ENCODE measurements at regions not wholly inside any gene's neighbourhood (a gene's known extent, or its start where the extent isn't known, plus 50 kb on each side); places are given as distances from the start of the nearest gene placed in this dataset.

DNA sequence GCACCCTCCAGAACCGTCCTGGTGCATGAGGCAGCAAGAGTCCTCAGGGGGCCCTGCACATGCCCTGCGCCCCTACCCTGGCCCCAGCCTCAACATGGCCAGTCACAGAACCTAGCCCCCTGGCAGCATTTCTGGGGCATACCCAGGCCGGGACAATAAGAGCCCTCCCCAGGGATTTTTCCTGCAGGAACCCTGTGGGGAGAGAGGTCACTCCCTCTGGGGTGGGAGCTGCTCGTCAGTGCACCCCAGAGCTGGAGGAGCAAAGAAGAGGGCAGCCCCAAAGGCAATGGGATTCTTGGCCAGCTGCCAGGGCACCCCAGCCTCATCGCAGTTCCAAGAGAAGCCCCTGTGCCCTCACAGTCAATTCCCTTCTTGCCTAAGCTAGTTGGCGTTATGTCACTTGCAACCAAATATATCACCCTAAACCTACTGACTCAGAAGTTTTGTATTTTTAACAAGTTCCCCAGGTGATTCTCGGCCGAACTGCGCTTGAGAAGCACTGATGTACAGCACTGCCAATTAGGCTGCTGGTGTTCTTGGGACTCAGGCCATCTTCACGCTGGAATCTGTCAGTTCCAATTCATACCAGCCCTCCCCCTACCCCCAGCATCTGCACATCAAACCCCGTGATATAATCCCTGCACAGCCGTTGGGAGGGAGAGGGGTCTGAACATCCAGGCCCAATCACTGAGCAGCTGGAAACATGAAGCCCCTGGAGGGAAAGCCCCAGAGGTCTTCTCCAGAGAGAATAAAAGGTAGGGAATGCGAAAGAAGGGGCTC is 87.5 kb upstream of the PRR20G start:
- H3K36me3 ChIP-seq (ENCODE audit: control insufficient read depth, insufficient read depth, low read length, severe bottlenecking) = no peaks in the 10 kb centered on the region
- no peak for DNase-seq (ENCODE audit: low read depth)
- H3K27me3 ChIP-seq (replicated peaks; ENCODE audit: control insufficient read depth, insufficient read depth, low read length) = peaks cover 32% of the 10 kb centered on the region
- H3K9ac ChIP-seq (ENCODE audit: low read length) = no peak overlapping the region
- no peaks in the 10 kb centered on the region for H3K4me1 ChIP-seq (ENCODE audit: control insufficient read depth, insufficient read depth, low read length)
- H3K4me3 ChIP-seq (ENCODE audit: low read length) = no peak overlapping the region
- peaks cover 13% of the 10 kb centered on the region for H3K9me3 ChIP-seq (ENCODE audit: control insufficient read depth, low read length)

DNA sequence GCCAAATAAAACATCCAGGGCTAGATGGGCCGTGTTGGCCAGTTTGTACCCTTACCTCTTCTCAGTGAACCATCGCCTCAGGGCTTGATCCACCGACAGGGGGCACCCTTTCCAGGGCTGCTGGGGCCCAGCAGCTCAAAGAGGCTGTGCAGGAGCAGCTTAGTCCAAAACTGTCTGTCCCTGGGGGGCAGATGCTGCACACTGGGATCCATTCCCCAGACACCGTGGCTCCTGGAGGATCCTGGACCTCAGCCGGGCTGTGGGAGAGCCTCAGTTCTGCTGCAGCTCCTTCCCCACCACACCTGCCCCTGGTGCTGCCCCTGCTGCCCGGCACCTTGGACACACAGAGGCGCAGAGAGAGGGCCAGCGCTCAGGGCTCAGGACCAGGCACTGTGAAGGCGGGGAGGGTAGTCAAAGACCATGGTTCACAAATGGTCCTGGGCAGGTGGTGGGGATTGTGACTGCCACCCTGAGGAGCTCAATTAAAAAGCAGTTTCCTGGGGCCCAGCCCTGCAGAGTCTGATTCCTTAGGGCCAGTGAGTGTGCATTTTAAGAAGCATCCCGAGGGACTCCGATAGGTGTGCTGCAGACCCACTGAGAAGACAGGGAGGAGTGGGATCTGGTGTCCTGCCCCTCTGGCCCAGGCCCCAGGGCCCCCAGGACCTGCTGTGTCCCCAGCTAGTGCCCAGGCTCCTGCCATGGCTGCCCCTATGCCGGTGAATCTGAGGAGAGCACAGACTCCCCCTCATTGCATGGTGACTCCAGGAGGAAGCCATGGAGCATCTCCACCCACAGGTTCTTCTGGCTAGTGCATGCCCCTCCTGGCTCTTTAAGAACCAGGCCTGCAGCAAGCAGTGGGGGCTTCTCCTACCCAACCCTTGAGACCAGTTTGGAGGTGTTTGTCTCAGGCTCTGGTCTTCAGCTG is 86.5 kb upstream of the PRR20G start:
- H3K4me3 ChIP-seq (ENCODE audit: low read length) = no peak overlapping the region
- no peaks in the 10 kb centered on the region for H3K36me3 ChIP-seq (ENCODE audit: control insufficient read depth, insufficient read depth, low read length, severe bottlenecking)
- H3K9me3 ChIP-seq (ENCODE audit: control insufficient read depth, low read length) = peaks cover 13% of the 10 kb centered on the region
- no peaks in the 10 kb centered on the region for H3K4me1 ChIP-seq (ENCODE audit: control insufficient read depth, insufficient read depth, low read length)
- H3K9ac ChIP-seq (ENCODE audit: low read length) = no peak overlapping the region
- DNase-seq (ENCODE audit: low read depth) = no peak
- peaks cover 30% of the 10 kb centered on the region for H3K27me3 ChIP-seq (replicated peaks; ENCODE audit: control insufficient read depth, insufficient read depth, low read length)

DNA sequence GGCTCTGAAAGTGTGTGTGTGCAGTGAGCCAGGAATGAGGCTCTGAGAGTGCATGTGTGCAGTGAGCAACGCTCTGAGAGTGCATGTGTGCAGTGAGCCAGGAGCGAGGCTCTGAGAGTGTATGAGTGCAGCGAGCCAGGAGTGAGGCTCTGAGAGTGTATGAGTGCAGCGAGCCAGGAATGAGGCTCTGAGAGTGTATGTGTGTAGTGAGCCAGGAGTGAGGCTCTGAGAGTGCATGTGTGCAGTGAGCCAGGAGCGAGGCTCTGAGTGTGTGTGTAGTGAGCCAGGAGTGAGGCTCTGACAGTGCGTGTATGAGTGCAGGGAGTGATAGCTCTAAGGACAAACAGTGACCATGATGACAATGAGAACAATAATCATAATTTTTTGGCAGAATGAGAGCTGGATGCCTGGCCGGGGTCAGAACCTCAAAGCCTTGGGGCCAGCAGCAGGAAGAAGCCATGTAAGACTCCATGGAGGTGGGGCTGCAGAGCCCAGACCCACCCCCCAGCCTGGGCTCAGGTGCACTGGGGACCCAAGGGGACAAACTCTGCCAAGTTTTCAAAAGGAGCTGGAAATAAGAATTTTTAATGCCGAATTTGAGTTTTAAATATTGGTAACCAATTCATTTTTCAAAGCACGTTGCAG is 85.7 kb upstream of the PRR20G start:
- Histone ChIP-seq H3K4me3 (ENCODE audit: low read length) (no peak overlapping the region), H3K27me3 (replicated peaks; ENCODE audit: control insufficient read depth, insufficient read depth, low read length) (peaks cover 35% of the 10 kb centered on the region), H3K4me1 (ENCODE audit: control insufficient read depth, insufficient read depth, low read length) (no peaks in the 10 kb centered on the region), H3K9ac (ENCODE audit: low read length) (no peak overlapping the region), H3K36me3 (ENCODE audit: control insufficient read depth, insufficient read depth, low read length, severe bottlenecking) (no peaks in the 10 kb centered on the region), H3K9me3 (ENCODE audit: control insufficient read depth, low read length) (peaks cover 13% of the 10 kb centered on the region)
- no peak for DNase-seq (ENCODE audit: low read depth)

DNA sequence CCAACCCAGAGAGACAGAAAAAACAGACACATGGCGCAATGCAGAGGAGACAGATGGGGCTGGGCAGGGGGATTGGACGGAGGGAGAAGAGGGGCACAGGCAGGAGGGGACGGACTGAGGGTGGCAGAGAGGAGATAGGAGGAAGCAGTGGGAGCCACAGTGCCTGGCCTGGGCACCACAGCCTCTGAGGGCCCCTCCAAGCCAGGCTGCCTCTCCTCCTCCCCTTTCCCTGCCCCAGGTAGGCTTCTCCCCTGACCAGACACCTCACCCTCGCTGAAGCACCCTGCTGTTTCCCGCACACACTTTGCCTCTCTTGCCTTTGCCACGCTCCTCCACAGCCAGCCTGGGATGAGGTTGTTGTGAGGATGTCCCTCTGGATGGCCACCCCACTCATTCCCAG is 84.0 kb upstream of the PRR20G start:
- Histone ChIP-seq H3K9me3 (ENCODE audit: control insufficient read depth, low read length) (peaks cover 13% of the 10 kb centered on the region), H3K27me3 (replicated peaks; ENCODE audit: control insufficient read depth, insufficient read depth, low read length) (peaks cover 50% of the 10 kb centered on the region), H3K4me3 (ENCODE audit: low read length) (no peak overlapping the region), H3K4me1 (ENCODE audit: control insufficient read depth, insufficient read depth, low read length) (no peaks in the 10 kb centered on the region), H3K9ac (ENCODE audit: low read length) (no peak overlapping the region), H3K36me3 (ENCODE audit: control insufficient read depth, insufficient read depth, low read length, severe bottlenecking) (no peaks in the 10 kb centered on the region)
- DNase-seq (ENCODE audit: low read depth) = no peak

DNA sequence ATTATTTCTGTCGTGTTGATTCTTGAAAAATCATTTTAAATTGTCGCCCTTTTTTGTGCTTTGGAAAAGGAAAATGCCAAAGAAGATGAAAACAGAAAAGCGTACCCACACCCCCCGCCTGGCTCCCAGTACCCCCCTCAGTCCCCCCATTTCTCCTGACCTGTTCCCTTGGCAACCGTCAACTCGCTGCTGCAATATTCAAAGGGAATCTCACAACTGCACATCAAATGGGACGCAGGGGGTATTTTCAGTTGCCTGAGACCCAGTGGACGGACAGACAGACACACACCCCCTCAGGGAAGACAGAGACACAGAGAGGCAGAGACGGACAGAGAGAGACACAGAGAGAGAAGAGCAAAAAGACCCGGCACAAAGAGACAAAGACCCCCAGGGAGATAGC is 83.5 kb upstream of the PRR20G start:
- Histone ChIP-seq H3K27me3 (replicated peaks; ENCODE audit: control insufficient read depth, insufficient read depth, low read length) (peaks cover 53% of the 10 kb centered on the region), H3K4me1 (ENCODE audit: control insufficient read depth, insufficient read depth, low read length) (no peaks in the 10 kb centered on the region), H3K4me3 (ENCODE audit: low read length) (no peak overlapping the region), H3K9ac (ENCODE audit: low read length) (no peak overlapping the region), H3K36me3 (ENCODE audit: control insufficient read depth, insufficient read depth, low read length, severe bottlenecking) (no peaks in the 10 kb centered on the region), H3K9me3 (ENCODE audit: control insufficient read depth, low read length) (peaks cover 8% of the 10 kb centered on the region)
- DNase-seq (ENCODE audit: low read depth) = no peak

DNA sequence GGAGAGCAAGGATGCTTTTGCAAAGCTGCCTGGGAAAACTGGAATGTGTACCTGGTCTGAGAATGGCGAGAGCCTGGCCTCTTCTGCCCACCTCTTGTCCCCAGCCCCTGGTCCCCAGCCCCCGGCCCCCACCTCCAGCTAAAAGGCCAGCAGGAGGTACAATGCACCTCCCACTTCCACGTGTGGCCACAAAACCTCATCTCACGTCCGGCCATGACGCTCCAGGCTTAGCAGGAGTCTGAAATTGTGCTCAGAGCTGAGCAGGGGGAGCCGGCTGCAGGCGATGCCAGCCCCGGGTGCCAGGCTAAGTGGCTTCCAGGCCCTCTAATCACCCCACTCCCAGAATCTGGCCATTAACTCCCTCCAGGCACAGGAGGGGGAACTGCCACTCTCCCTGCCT is 83.1 kb upstream of the PRR20G start:
- peaks cover 54% of the 10 kb centered on the region for H3K27me3 ChIP-seq (replicated peaks; ENCODE audit: control insufficient read depth, insufficient read depth, low read length)
- DNase-seq (ENCODE audit: low read depth) = no peak
- no peaks in the 10 kb centered on the region for H3K36me3 ChIP-seq (ENCODE audit: control insufficient read depth, insufficient read depth, low read length, severe bottlenecking)
- peaks cover 4% of the 10 kb centered on the region for H3K9me3 ChIP-seq (ENCODE audit: control insufficient read depth, low read length)
- H3K4me1 ChIP-seq (ENCODE audit: control insufficient read depth, insufficient read depth, low read length) = no peaks in the 10 kb centered on the region
- H3K9ac ChIP-seq (ENCODE audit: low read length) = no peak overlapping the region
- H3K4me3 ChIP-seq (ENCODE audit: low read length) = no peak overlapping the region

DNA sequence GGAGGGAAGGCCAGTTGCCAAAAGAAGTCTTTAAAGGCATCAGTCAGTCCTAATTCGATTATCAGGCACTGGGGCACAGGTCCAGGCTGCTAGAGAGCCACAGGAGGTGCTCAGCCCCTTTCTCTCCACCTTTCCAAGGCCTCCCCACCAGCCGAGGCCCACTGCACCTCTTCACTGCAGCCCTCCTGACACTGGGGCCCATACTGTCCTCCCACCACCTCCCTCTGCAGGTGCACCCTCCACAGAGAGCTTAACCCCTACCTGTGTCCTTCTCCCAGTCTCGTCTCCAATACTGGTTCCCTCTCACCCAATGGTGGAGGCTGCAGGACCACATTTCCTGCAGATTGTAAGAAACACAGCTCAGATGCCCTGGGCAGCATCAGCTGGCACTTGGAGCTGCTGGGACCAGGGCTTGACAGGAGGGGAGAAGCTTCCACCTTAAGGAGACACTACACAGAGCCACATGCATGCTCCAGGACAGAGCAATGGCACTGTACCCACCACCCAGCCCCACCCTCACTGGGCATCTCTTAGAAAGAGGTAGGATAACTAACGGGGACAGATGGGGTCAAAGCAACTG is 81.6 kb upstream of the PRR20G start:
- H3K27me3 ChIP-seq (replicated peaks; ENCODE audit: control insufficient read depth, insufficient read depth, low read length) = peaks cover 52% of the 10 kb centered on the region
- no peaks in the 10 kb centered on the region for H3K4me1 ChIP-seq (ENCODE audit: control insufficient read depth, insufficient read depth, low read length)
- no peaks in the 10 kb centered on the region for H3K9me3 ChIP-seq (ENCODE audit: control insufficient read depth, low read length)
- no peak overlapping the region for H3K9ac ChIP-seq (ENCODE audit: low read length)
- no peak overlapping the region for H3K4me3 ChIP-seq (ENCODE audit: low read length)
- H3K36me3 ChIP-seq (ENCODE audit: control insufficient read depth, insufficient read depth, low read length, severe bottlenecking) = no peaks in the 10 kb centered on the region
- DNase-seq (ENCODE audit: low read depth) = no peak

DNA sequence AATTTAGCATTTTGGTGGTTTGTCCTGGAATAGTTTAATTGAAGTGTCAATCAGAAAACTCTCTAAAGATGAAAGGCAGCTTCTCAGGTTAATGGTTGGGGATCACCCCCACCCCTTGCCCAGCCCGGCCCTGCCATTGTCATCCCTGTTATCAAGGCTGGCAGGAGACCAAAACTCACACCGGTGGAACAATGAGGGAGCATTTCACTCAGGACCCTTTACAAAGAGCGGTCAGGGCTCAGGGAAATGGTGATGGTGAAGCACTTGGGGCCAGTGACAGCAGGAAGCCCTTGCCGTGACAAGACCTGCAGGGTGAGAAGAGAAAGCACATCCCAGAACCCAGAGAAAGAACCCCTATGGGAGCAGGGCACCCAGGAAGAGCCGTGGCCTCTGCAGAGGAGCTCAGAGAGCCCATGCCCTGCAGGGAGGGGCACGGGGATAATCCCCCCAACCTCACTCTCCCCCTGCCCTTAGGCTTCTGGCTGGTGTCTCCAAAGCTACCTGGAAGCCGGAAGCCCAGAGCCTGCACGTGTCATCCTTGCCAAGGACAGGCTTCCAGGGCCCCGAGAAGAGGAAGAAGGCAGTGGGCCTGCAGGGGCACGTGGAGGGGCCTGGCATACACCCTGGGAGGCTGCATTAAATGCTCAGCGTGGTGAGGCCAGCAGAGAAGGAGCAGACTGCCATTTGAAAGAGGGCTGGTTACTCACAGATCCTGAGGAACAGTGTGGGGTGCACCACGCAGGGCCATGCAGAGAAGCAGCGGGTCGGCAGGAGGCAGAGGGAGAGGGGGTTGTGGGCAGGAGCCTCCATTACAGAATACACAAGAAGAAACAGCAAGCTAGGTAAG is 80.6 kb upstream of the PRR20G start:
- H3K36me3 ChIP-seq (ENCODE audit: control insufficient read depth, insufficient read depth, low read length, severe bottlenecking) = no peaks in the 10 kb centered on the region
- no peak overlapping the region for H3K9ac ChIP-seq (ENCODE audit: low read length)
- H3K9me3 ChIP-seq (ENCODE audit: control insufficient read depth, low read length) = no peaks in the 10 kb centered on the region
- DNase-seq (ENCODE audit: low read depth) = no peak
- peaks cover 58% of the 10 kb centered on the region for H3K27me3 ChIP-seq (replicated peaks; ENCODE audit: control insufficient read depth, insufficient read depth, low read length)
- H3K4me3 ChIP-seq (ENCODE audit: low read length) = no peak overlapping the region
- H3K4me1 ChIP-seq (ENCODE audit: control insufficient read depth, insufficient read depth, low read length) = no peaks in the 10 kb centered on the region

DNA sequence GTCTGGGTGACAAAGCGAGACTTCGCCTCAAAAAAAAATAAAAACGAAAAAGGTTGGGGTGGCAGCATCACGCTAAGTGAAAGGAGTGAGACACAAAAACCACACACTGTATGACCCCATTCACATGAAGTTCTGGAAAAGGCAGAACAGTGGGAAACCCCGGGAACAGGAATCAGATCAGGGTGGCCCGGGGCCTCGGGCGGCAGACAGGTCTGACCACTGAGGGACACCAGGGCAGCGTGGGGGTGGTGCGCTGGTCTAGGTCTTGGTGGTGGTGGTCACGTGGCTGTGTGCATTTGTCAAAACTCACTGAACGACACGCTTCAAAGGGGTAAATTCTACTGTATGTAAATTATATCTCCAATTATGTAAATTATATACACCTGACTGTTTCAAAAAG is 79.7 kb upstream of the PRR20G start:
- Histone ChIP-seq H3K4me1 (ENCODE audit: control insufficient read depth, insufficient read depth, low read length) (no peaks in the 10 kb centered on the region), H3K27me3 (replicated peaks; ENCODE audit: control insufficient read depth, insufficient read depth, low read length) (peaks cover 58% of the 10 kb centered on the region), H3K9ac (ENCODE audit: low read length) (no peak overlapping the region), H3K9me3 (ENCODE audit: control insufficient read depth, low read length) (no peaks in the 10 kb centered on the region), H3K4me3 (ENCODE audit: low read length) (no peak overlapping the region), H3K36me3 (ENCODE audit: control insufficient read depth, insufficient read depth, low read length, severe bottlenecking) (no peaks in the 10 kb centered on the region)
- DNase-seq (ENCODE audit: low read depth) = no peak

DNA sequence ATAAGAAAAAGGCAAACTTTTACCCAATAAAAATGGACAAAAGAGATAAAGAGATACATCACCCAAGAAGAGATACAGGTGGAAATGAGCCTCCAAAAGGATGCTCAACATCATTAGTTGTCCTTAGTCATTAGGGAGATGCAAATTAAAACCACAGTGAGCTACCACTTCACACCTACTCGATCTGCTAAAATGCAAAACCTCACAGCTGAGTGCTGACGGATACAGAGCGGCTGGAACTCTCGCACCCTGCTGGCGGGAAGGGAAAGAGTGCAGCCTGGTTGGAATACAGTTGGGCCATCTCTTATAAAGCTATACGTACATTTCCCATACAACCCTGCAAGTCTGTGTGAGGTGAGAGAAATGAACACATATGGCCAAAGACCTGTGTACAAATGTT is 78.5 kb upstream of the PRR20G start:
- H3K4me3 ChIP-seq (ENCODE audit: low read length) = no peak overlapping the region
- no peak overlapping the region for H3K9ac ChIP-seq (ENCODE audit: low read length)
- no peak for DNase-seq (ENCODE audit: low read depth)
- H3K4me1 ChIP-seq (ENCODE audit: control insufficient read depth, insufficient read depth, low read length) = no peaks in the 10 kb centered on the region
- H3K9me3 ChIP-seq (ENCODE audit: control insufficient read depth, low read length) = no peaks in the 10 kb centered on the region
- peaks cover 48% of the 10 kb centered on the region for H3K27me3 ChIP-seq (replicated peaks; ENCODE audit: control insufficient read depth, insufficient read depth, low read length)
- H3K36me3 ChIP-seq (ENCODE audit: control insufficient read depth, insufficient read depth, low read length, severe bottlenecking) = no peaks in the 10 kb centered on the region
